H1 (cell line): ENCODE measurements at regions not wholly inside any gene's neighbourhood (a gene's known extent, or its start where the extent isn't known, plus 50 kb on each side); places are given as distances from the start of the nearest gene placed in this dataset.

ENCODE experiments used
- CTCF ChIA-PET: fragments of 300-600 bp; sonication (Branson Sonifier 250); formaldehyde crosslinking; loops from one replicate; lab custom pipeline; 2021; ENCODE audit not compliant: partially characterized antibody; lab: Charles Lee
- POLR2A ChIA-PET: fragments of 300-600 bp; sonication (Branson Sonifier 250); formaldehyde crosslinking; loops from one replicate; lab custom pipeline; 2021; ENCODE audit warnings: inconsistent platforms; ENCODE audit not compliant: partially characterized antibody; lab: Charles Lee
- DNase-seq, 2 experiments: peaks; one replicate each; pipeline versions ENCODE4 v3.0.0 to v3.0.0-alpha.2; 2010 to 2022; ENCODE audit warnings: low spot score in 2 of 2, low read depth in 1 of 2, mixed read lengths in 1 of 2
- FAIRE-seq: peaks from 2 replicates; lab custom pipeline; 2011; peaks lifted over from hg19 to GRCh38; lab: Jason Lieb, UNC
- H2AFZ ChIP-seq: 2 replicates; pipeline ENCODE4 v1.8.1; 2012; ENCODE audit warnings: low read length, inconsistent platforms
- H2AK5ac ChIP-seq: 2 replicates; pipeline ENCODE4 v1.6.1; 2013; ENCODE audit warnings: low read depth, low read length
- H2BK120ac ChIP-seq: replicated peaks from 2 replicates; pipeline ENCODE3; 2013; ENCODE audit warnings: low read depth, low read length, inconsistent platforms
- H2BK12ac ChIP-seq: 2 replicates; pipeline ENCODE4 v1.6.1; 2013; ENCODE audit warnings: low read depth, low read length
- H2BK15ac ChIP-seq: 2 replicates; pipeline ENCODE4 v1.6.1; 2013; ENCODE audit warnings: low read length
- H2BK20ac ChIP-seq: 2 replicates; pipeline ENCODE4 v1.6.1; 2013; ENCODE audit warnings: low read length
- H2BK5ac ChIP-seq: 2 replicates; pipeline ENCODE4 v1.6.1; 2013; ENCODE audit warnings: low read depth, low read length
- H3K14ac ChIP-seq: 2 replicates; pipeline ENCODE4 v1.6.1; 2013; ENCODE audit warnings: inconsistent platforms; ENCODE audit not compliant: insufficient read length
- H3K18ac ChIP-seq: 2 replicates; pipeline ENCODE4 v1.6.1; 2013; ENCODE audit warnings: low read length; ENCODE audit errors: extremely low read depth
- H3K23ac ChIP-seq: 2 replicates; pipeline ENCODE4 v1.6.1; 2013; ENCODE audit warnings: inconsistent platforms; ENCODE audit not compliant: insufficient read length
- H3K23me2 ChIP-seq: 2 replicates; pipeline ENCODE4 v1.6.1; 2013; ENCODE audit warnings: low read depth, low read length
- H3K27ac ChIP-seq: 2 replicates; pipeline ENCODE4 v1.6.1; 2011; ENCODE audit warnings: low read depth, low read length, inconsistent platforms
- H3K27me3 ChIP-seq, 4 experiments: replicated peaks in 1 of 4; 1 replicate in 1 of 4; 2 replicates in 3 of 4; pipeline versions ENCODE4 v1.6.1 to v1.8.1; 2011 to 2013; ENCODE audit warnings: low read length in 3 of 4, mild to moderate bottlenecking in 3 of 4, inconsistent platforms in 2 of 4, mixed read lengths in 2 of 4, moderate library complexity in 1 of 4; ENCODE audit not compliant: control insufficient read depth in 3 of 4, insufficient read depth in 3 of 4; ENCODE audit errors: extremely low read depth in 1 of 4
- H3K36me3 ChIP-seq, 4 experiments: 2 replicates each; pipeline versions ENCODE4 v1.6.1 to v1.8.1; 2011 to 2013; ENCODE audit warnings: mild to moderate bottlenecking in 4 of 4, low read length in 3 of 4, moderate library complexity in 2 of 4, control low read depth in 1 of 4, inconsistent platforms in 1 of 4; ENCODE audit not compliant: insufficient read depth in 4 of 4, control insufficient read depth in 2 of 4
- H3K4ac ChIP-seq: replicated peaks from 2 replicates; pipeline ENCODE3; 2013; ENCODE audit warnings: low read length, low read depth, mixed read lengths, inconsistent platforms; ENCODE audit not compliant: insufficient read length
- H3K4me1 ChIP-seq, 4 experiments: replicated peaks in 1 of 4; 1 replicate in 1 of 4; 2 replicates in 3 of 4; pipeline versions ENCODE4 v1.6.1 to v1.8.1; 2011 to 2013; ENCODE audit warnings: low read length in 3 of 4, inconsistent platforms in 2 of 4, mixed read lengths in 1 of 4; ENCODE audit not compliant: insufficient read depth in 4 of 4, control insufficient read depth in 3 of 4
- H3K4me2 ChIP-seq, 2 experiments: 2 replicates each; pipeline versions ENCODE4 v1.6.1 to v1.8.1; 2011 to 2013; ENCODE audit warnings: low read depth in 2 of 2, low read length in 2 of 2, control low read depth in 1 of 2, inconsistent platforms in 1 of 2, mild to moderate bottlenecking in 1 of 2; ENCODE audit not compliant: insufficient read depth in 1 of 2
- H3K4me3 ChIP-seq, 4 experiments: fragments of 200-600, 300-600 bp in 1 of 4; sonication (generic), shearing (Covaris generic), sonication (Bioruptor Twin) in 1 of 4; 2 replicates each; pipeline versions ENCODE4 v1.5.1 to v1.8.1; 2011 to 2016; ENCODE audit warnings: low read length in 4 of 4, low read depth in 3 of 4, control low read depth in 2 of 4, inconsistent platforms in 2 of 4, mild to moderate bottlenecking in 2 of 4, mixed read lengths in 1 of 4, moderate library complexity in 1 of 4; ENCODE audit not compliant: insufficient read depth in 2 of 4; ENCODE audit errors: extremely low read depth in 1 of 4
- H3K56ac ChIP-seq: replicated peaks from 2 replicates; pipeline ENCODE3; 2013; ENCODE audit warnings: low read depth, mild to moderate bottlenecking, mixed read lengths, low read length, inconsistent platforms; ENCODE audit not compliant: insufficient read length
- H3K79me1 ChIP-seq: 2 replicates; pipeline ENCODE4 v1.6.1; 2013; ENCODE audit warnings: low read depth, low read length, control low read depth
- H3K79me2 ChIP-seq, 2 experiments: 2 replicates each; pipeline versions ENCODE4 v1.6.1 to v1.8.1; 2012 to 2013; ENCODE audit warnings: low read length in 2 of 2, mild to moderate bottlenecking in 2 of 2, inconsistent platforms in 1 of 2; ENCODE audit not compliant: insufficient read depth in 2 of 2, control insufficient read depth in 1 of 2
- H3K9ac ChIP-seq, 4 experiments: replicated peaks in 1 of 4; 1 replicate in 1 of 4; 2 replicates in 3 of 4; pipeline versions ENCODE4 v1.6.1 to v1.8.1; 2011 to 2013; ENCODE audit warnings: low read depth in 3 of 4, low read length in 3 of 4, control low read depth in 2 of 4, mild to moderate bottlenecking in 2 of 4, moderate library complexity in 2 of 4, inconsistent platforms in 1 of 4; ENCODE audit errors: extremely low read depth in 1 of 4
- H3K9me3 ChIP-seq, 2 experiments: 2 replicates each; pipeline versions ENCODE4 v1.6.1 to v1.8.1; 2012 to 2013; ENCODE audit warnings: mild to moderate bottlenecking in 2 of 2, moderate library complexity in 2 of 2, control low read depth in 1 of 2, inconsistent platforms in 1 of 2, low read depth in 1 of 2, low read length in 1 of 2, mixed read lengths in 1 of 2; ENCODE audit not compliant: insufficient read depth in 2 of 2
- H4K20me1 ChIP-seq, 2 experiments: replicated peaks in 1 of 2; 2 replicates each; pipeline versions ENCODE3 to v1.8.1; 2011 to 2013; ENCODE audit warnings: inconsistent platforms in 2 of 2, low read length in 2 of 2, mild to moderate bottlenecking in 1 of 2; ENCODE audit not compliant: insufficient read depth in 2 of 2, control insufficient read depth in 1 of 2
- H4K5ac ChIP-seq: 2 replicates; pipeline ENCODE4 v1.6.1; 2013; ENCODE audit warnings: low read length, low read depth, mixed read lengths, inconsistent platforms; ENCODE audit not compliant: insufficient read length
- H4K8ac ChIP-seq: 2 replicates; pipeline ENCODE4 v1.8.0; 2013; ENCODE audit warnings: mild to moderate bottlenecking, moderate library complexity, low read length, inconsistent platforms; ENCODE audit not compliant: insufficient read depth; ENCODE audit errors: extremely low read depth
- H4K91ac ChIP-seq: replicated peaks from 2 replicates; pipeline ENCODE3; 2013; ENCODE audit warnings: low read length, mixed read lengths, inconsistent platforms; ENCODE audit not compliant: insufficient read length
- ATF3 ChIP-seq: IDR thresholded peaks from 2 replicates; pipeline ENCODE4 v1.6.1; 2011; ENCODE audit warnings: low read depth, mild to moderate bottlenecking, low read length; ENCODE audit not compliant: insufficient read depth
- BRCA1 ChIP-seq: IDR thresholded peaks from 2 replicates; pipeline ENCODE4 v1.6.1; 2012; ENCODE audit warnings: low read depth, low read length, improper control_type of control experiment
- CHD1 ChIP-seq: IDR thresholded peaks from 2 replicates; pipeline ENCODE4 v1.6.1; 2012; ENCODE audit warnings: low read depth, low read length, improper control_type of control experiment
- CREB1 ChIP-seq: IDR thresholded peaks from 2 replicates; pipeline ENCODE4 v1.6.1; 2012; ENCODE audit warnings: inconsistent platforms
- EZH2 ChIP-seq: fragments of 200-600 bp; sonication (generic); IDR thresholded peaks from 2 replicates; pipeline ENCODE4 v1.7.1; 2012; ENCODE audit warnings: low read depth, mild to moderate bottlenecking, moderate library complexity, low read length, inconsistent platforms; ENCODE audit not compliant: severe bottlenecking
- HDAC6 ChIP-seq: IDR thresholded peaks from one replicate; pipeline ENCODE4 v1.7.1; 2012; ENCODE audit warnings: low read depth, mild to moderate bottlenecking, inconsistent platforms, low read length, moderate library complexity
- KDM1A ChIP-seq: fragments of 200-600, 300-600 bp; sonication (generic); IDR thresholded peaks from 2 replicates; pipeline ENCODE4 v1.7.1; 2016; ENCODE audit warnings: mild to moderate bottlenecking, low read length, borderline replicate concordance
- KDM5A ChIP-seq: fragments of 200-600 bp; IDR thresholded peaks from 2 replicates; pipeline ENCODE4 v1.7.1; 2012; ENCODE audit warnings: mild to moderate bottlenecking, low read length, inconsistent platforms, mixed read lengths
- MAX ChIP-seq: IDR thresholded peaks from 2 replicates; pipeline ENCODE4 v1.6.1; 2012; ENCODE audit warnings: inconsistent platforms
- POLR2A ChIP-seq, 2 experiments: IDR thresholded peaks; 1 replicate in 1 of 2; 2 replicates in 1 of 2; pipeline ENCODE4 v1.6.1; 2011; ENCODE audit warnings: low read depth in 2 of 2, low read length in 2 of 2, mild to moderate bottlenecking in 2 of 2; ENCODE audit errors: control extremely low read depth in 1 of 2
- SIN3A ChIP-seq, 2 experiments: IDR thresholded peaks in 1 of 2; conservative IDR thresholded peaks in 1 of 2; 2 replicates each; pipeline ENCODE4 v1.6.1; 2011 to 2012; ENCODE audit warnings: low read length in 2 of 2, improper control_type of control experiment in 1 of 2, low read depth in 1 of 2, mild to moderate bottlenecking in 1 of 2
- SIX5 ChIP-seq: IDR thresholded peaks from 2 replicates; pipeline ENCODE4 v1.6.1; 2011; ENCODE audit warnings: mild to moderate bottlenecking, low read depth, low read length
- SRF ChIP-seq: IDR thresholded peaks from 2 replicates; pipeline ENCODE4 v1.6.1; 2011; ENCODE audit warnings: mild to moderate bottlenecking, low read depth, low read length, moderate library complexity
- TAF7 ChIP-seq: optimal IDR thresholded peaks from 2 replicates; pipeline ENCODE3; 2011; ENCODE audit warnings: low read depth, mild to moderate bottlenecking, inconsistent platforms, low read length, moderate library complexity, borderline replicate concordance
- ZNF274 ChIP-seq: IDR thresholded peaks from 2 replicates; pipeline ENCODE4 v1.7.0; 2012; ENCODE audit warnings: low read length, borderline replicate concordance; ENCODE audit errors: extremely low read depth
- WGBS, 2 experiments: shearing (Covaris generic) in 1 of 2; methylation state at CpG; one replicate each; pipeline versions ENCODE4 v1.1.6 to v1.1.7; 2013 to 2015; ENCODE audit warnings: low lambda C conversion rate in 2 of 2, mixed read lengths in 2 of 2, inconsistent platforms in 1 of 2, low coverage in 1 of 2, missing lambda C conversion rate in 1 of 2; ENCODE audit not compliant: insufficient replicate concordance in 2 of 2, insufficient coverage in 1 of 2, insufficient read length in 1 of 2; ENCODE audit errors: extremely low coverage in 1 of 2, missing lambda C conversion rate in 1 of 2; 5-methylcytosine and 5-hydroxymethylcytosine counted together

DNA sequence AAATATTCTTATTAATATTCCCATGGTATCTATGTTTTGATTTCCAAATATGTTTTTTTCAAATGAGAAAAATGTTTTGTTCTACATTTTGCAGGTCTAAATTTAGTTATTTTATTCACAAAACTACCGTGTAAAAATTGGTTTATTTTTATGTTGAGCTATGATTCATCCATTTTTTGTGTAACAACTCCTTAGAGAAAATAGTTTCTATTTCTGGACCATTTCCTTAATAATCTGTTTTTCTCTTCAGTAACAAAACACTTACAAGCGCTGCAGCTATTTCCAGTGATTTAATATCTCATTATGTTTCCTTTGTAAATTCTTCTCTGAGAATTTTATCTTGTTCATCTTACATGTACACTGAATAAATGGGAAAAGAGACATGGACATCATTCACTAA is 550.7 kb upstream of the SLITRK5 start:
- DNase-seq (no peak), FAIRE-seq (no peak)
- Histone ChIP-seq H4K8ac (no peak overlapping the region), H4K20me1 (no peaks in the 10 kb centered on the region), H3K4me3 (no peak overlapping the region), H4K5ac (no peak overlapping the region), H2AK5ac (no peak overlapping the region), H3K4ac (no peak overlapping the region), H2BK120ac (no peak overlapping the region), H3K79me1 (no peaks in the 10 kb centered on the region), H2BK20ac (no peak overlapping the region), H2BK5ac (no peak overlapping the region), H2BK12ac (no peak overlapping the region), H3K14ac (no peak overlapping the region), H3K4me2 (no peak overlapping the region), H3K9ac (no peak overlapping the region), H3K9me3 (no peaks in the 10 kb centered on the region), H3K27ac (no peak overlapping the region), H3K23me2 (no peaks in the 10 kb centered on the region), H3K23ac (no peak overlapping the region), H3K36me3 (no peaks in the 10 kb centered on the region), H3K79me2 (no peaks in the 10 kb centered on the region), H4K91ac (no peak overlapping the region), H3K56ac (no peak overlapping the region), H3K27me3 (peaks cover 0 to 1% (median 0%) of the 10 kb centered on the region in 4 experiments; a peak in 1 of 7 replicates), H3K18ac (no peak overlapping the region), H2BK15ac (no peak overlapping the region), H2AFZ (no peak overlapping the region), H3K4me1 (peaks cover 0 to 3% (median 0%) of the 10 kb centered on the region in 4 experiments; a peak in 1 of 7 replicates)
- POLR2A ChIA-PET, result no interaction called here
- 96% methylated on average over 2 of the region's 2 CpGs; no CpG with 5 or more reads in 1 of the 2 experiments for WGBS, 2 experiments
- CTCF ChIA-PET, result no interaction called here
- TF ChIP-seq KDM1A (no peak), CHD1 (no peak), BRCA1 (no peak), SRF (no peak), CREB1 (no peak), KDM5A (no peak), ATF3 (no peak), POLR2A (IDR thresholded peaks at IDR 0.05; ENCODE audit: control extremely low read depth in 1 of 2, low read depth in 2 of 2, low read length in 2 of 2) (no peak), ZNF274 (no peak), TAF7 (no peak), HDAC6 (no peak), SIN3A (conservative IDR thresholded peaks at IDR 0.05 in 1 of 2, IDR thresholded peaks at IDR 0.05 in 1 of 2; ENCODE audit: low read depth in 1 of 2, low read length in 2 of 2) (no peak), SIX5 (no peak), EZH2 (no peak), MAX (no peak)
